HEK293 (cell line): ENCODE measurements at regions not wholly inside any gene's neighbourhood (a gene's known extent, or its start where the extent isn't known, plus 50 kb on each side); places are given as distances from the start of the nearest gene placed in this dataset.

Experiments used
- BCL11A ChIP-seq: fragments of 450-650 bp; formaldehyde crosslinking; IDR thresholded peaks from 2 replicates; pipeline ENCODE4 v1.5.1; 2016; ENCODE audit warnings: low read depth, missing biosample characterization, missing genetic modification characterization
- CTCF ChIP-seq: fragments of 450-650 bp; formaldehyde crosslinking; IDR thresholded peaks from 2 replicates; pipeline ENCODE4 v1.5.1; 2016; ENCODE audit warnings: missing biosample characterization, missing genetic modification characterization
- RBAK ChIP-seq: fragments of 450-650 bp; formaldehyde crosslinking; IDR thresholded peaks from 2 replicates; pipeline ENCODE4 v1.5.1; 2016; ENCODE audit warnings: missing biosample characterization, missing genetic modification characterization
- ZBTB20 ChIP-seq: fragments of 450-650 bp; formaldehyde crosslinking; IDR thresholded peaks from 2 replicates; pipeline ENCODE4 v1.5.1; 2016; ENCODE audit warnings: missing biosample characterization, missing genetic modification characterization
- ZBTB26 ChIP-seq: fragments of 450-650 bp; formaldehyde crosslinking; optimal IDR thresholded peaks from 2 replicates; pipeline ENCODE3; 2016; ENCODE audit warnings: missing biosample characterization, mild to moderate bottlenecking, missing genetic modification characterization
- ZBTB7A ChIP-seq: fragments of 450-650 bp; formaldehyde crosslinking; IDR thresholded peaks from 2 replicates; pipeline ENCODE4 v1.5.1; 2016; ENCODE audit warnings: low read depth, missing biosample characterization, missing genetic modification characterization
- ZNF121 ChIP-seq: fragments of 450-650 bp; formaldehyde crosslinking; IDR thresholded peaks from 2 replicates; pipeline ENCODE4 v1.5.1; 2016; ENCODE audit warnings: missing biosample characterization, missing genetic modification characterization
- ZNF24 ChIP-seq: fragments of 450-650 bp; formaldehyde crosslinking; IDR thresholded peaks from 2 replicates; pipeline ENCODE4 v1.5.1; 2016; ENCODE audit warnings: missing biosample characterization, missing genetic modification characterization
- ZNF302 ChIP-seq: fragments of 450-650 bp; formaldehyde crosslinking; IDR thresholded peaks from 2 replicates; pipeline ENCODE4 v1.5.1; 2016; ENCODE audit warnings: missing biosample characterization, missing genetic modification characterization, low read depth
- ZNF514 ChIP-seq: fragments of 450-650 bp; formaldehyde crosslinking; IDR thresholded peaks from 2 replicates; pipeline ENCODE4 v1.5.1; 2016; ENCODE audit warnings: missing biosample characterization, missing genetic modification characterization
- ZNF670 ChIP-seq: fragments of 450-650 bp; formaldehyde crosslinking; IDR thresholded peaks from 2 replicates; pipeline ENCODE4 v1.5.1; 2016; ENCODE audit warnings: missing biosample characterization, missing genetic modification characterization, low read depth
- ZNF830 ChIP-seq: fragments of 450-650 bp; IDR thresholded peaks from 2 replicates; pipeline ENCODE4 v1.5.0; 2018; ENCODE audit warnings: missing biosample characterization, missing genetic modification characterization, low read depth, mild to moderate bottlenecking, moderate library complexity
- ZSCAN4 ChIP-seq: fragments of 450-650 bp; formaldehyde crosslinking; IDR thresholded peaks from 2 replicates; pipeline ENCODE4 v1.5.1; 2017; ENCODE audit warnings: missing biosample characterization, missing genetic modification characterization

- TF ChIP-seq ZNF830 (tag by site-specific recombination): no peak
- TF ChIP-seq CTCF (tag by site-specific recombination): no peak
- TF ChIP-seq ZBTB26 (tag by site-specific recombination): no peak
- TF ChIP-seq ZNF670 (tag by site-specific recombination): no peak
- TF ChIP-seq ZNF121 (tag by site-specific recombination): no peak
- no peak for TF ChIP-seq ZBTB7A (tag by site-specific recombination)
- no peak for TF ChIP-seq ZSCAN4 (tag by site-specific recombination)
- no peak for TF ChIP-seq ZNF24
- TF ChIP-seq BCL11A (tag by site-specific recombination): no peak
- TF ChIP-seq ZBTB20 (tag by site-specific recombination): no peak
- TF ChIP-seq ZNF302: no peak
- no peak for TF ChIP-seq ZNF514
- no peak for TF ChIP-seq RBAK (tag by site-specific recombination)
Observed at GRCh38 chr3:26438325-26438940, 184.1 kb upstream of the LRRC3B start.
